Vagina (tissue), 2 donors: ENCODE measurements at regions not wholly inside any gene's neighbourhood (a gene's known extent, or its start where the extent isn't known, plus 50 kb on each side); places are given as distances from the start of the nearest gene placed in this dataset.
A peak's percentile ranks its signal among the peaks of the same experiment; 100 is the strongest.

ENCODE experiments used
- DNase-seq, 2 donors: peaks; one replicate each; pipeline ENCODE4 v3.0.0-alpha.2; 2017; ENCODE audit errors: extremely low spot score in 2 of 2
- H3K27ac ChIP-seq: fragments of 200-600 bp; sonication (generic); one replicate; pipeline ENCODE4 v1.5.1; 2019
- H3K27me3 ChIP-seq: fragments of 200-600 bp; sonication (generic); one replicate; pipeline ENCODE4 v1.5.1; 2019
- H3K36me3 ChIP-seq, 2 donors: fragments of 200-600 bp; sonication (generic); one replicate each; pipeline ENCODE4 v1.5.1; 2017 to 2019
- H3K4me1 ChIP-seq: fragments of 200-600 bp; sonication (generic); one replicate; pipeline ENCODE4 v1.5.1; 2019
- H3K4me3 ChIP-seq, 2 donors: fragments of 200-600 bp; sonication (generic); 1 replicate in 1 of 2; 2 replicates in 1 of 2; pipeline ENCODE4 v1.5.1; 2016 to 2019
- H3K9me3 ChIP-seq: fragments of 200-600 bp; sonication (generic); one replicate; pipeline ENCODE4 v1.5.1; 2019
- CTCF ChIP-seq, 3 experiments: fragments of 450-650 bp in 2 of 3; fragments of 200-600 bp in 1 of 3; sonication (generic) in 1 of 3; IDR thresholded peaks; one replicate each; pipeline ENCODE4 v1.5.1; 2017 to 2019; ENCODE audit warnings: antibody characterized with exemption in 3 of 3, mild to moderate bottlenecking in 2 of 3, moderate library complexity in 2 of 3
- POLR2A ChIP-seq, 2 donors: fragments of 450-650 bp; IDR thresholded peaks; one replicate each; pipeline ENCODE4 v1.6.1; 2017; ENCODE audit warnings: antibody characterized with exemption in 2 of 2, mild to moderate bottlenecking in 2 of 2, moderate library complexity in 2 of 2
- POLR2AphosphoS5 ChIP-seq, 2 donors: sonication (generic); formaldehyde crosslinking; IDR thresholded peaks; one replicate each; pipeline ENCODE4 v1.9.0; 2017; ENCODE audit warnings: antibody characterized with exemption in 2 of 2, mild to moderate bottlenecking in 2 of 2, low read depth in 1 of 2; ENCODE audit not compliant: insufficient read depth in 1 of 2
- intact Hi-C: fragments of 100-400 bp; cut with DNase I; formaldehyde crosslinking; loops from one replicate; pipeline ENCODE4 v1.15.1; 2023

GRCh38 chr6:170011204-170012036 lies 260.0 kb downstream of the ERMARD start:
- no peak overlapping the region for H3K27ac ChIP-seq
- H3K36me3 ChIP-seq = no peaks in the 10 kb centered on the region
- no peak for TF ChIP-seq CTCF (IDR thresholded peaks at IDR 0.05)
- TF ChIP-seq POLR2AphosphoS5 (IDR thresholded peaks at IDR 0.05; ENCODE audit: insufficient read depth in 1 of 2, low read depth in 1 of 2) = peak; percentile 17 to 79
- intact Hi-C loops = no loop called here
- no peaks in the 10 kb centered on the region for H3K4me1 ChIP-seq
- no peaks in the 10 kb centered on the region for H3K27me3 ChIP-seq
- H3K4me3 ChIP-seq = no peak overlapping the region
- H3K9me3 ChIP-seq = no peaks in the 10 kb centered on the region
- peak; percentile 86 to 91 for DNase-seq

- no peak overlapping the region for H3K27ac ChIP-seq
- peak; percentile 84 to 87 for DNase-seq
- intact Hi-C loops = no loop called here
- H3K27me3 ChIP-seq = no peaks in the 10 kb centered on the region
- no peak for TF ChIP-seq POLR2AphosphoS5 (IDR thresholded peaks at IDR 0.05; ENCODE audit: insufficient read depth in 1 of 2, low read depth in 1 of 2)
- TF ChIP-seq CTCF (IDR thresholded peaks at IDR 0.05) = no peak
- TF ChIP-seq POLR2A (IDR thresholded peaks at IDR 0.05) = no peak
- no peaks in the 10 kb centered on the region for H3K36me3 ChIP-seq
- no peak overlapping the region for H3K4me3 ChIP-seq
- no peaks in the 10 kb centered on the region for H3K9me3 ChIP-seq
- H3K4me1 ChIP-seq = no peaks in the 10 kb centered on the region
These were observed 259.3 kb downstream of the ERMARD start for GRCh38 chr6:170010665-170011203.

- intact Hi-C loops = no loop called here
- DNase-seq = peak in 1 of 2 donors; percentile 54
These were observed 256.9 kb downstream of the ERMARD start for GRCh38 chr6:170008294-170008785.

GRCh38 chr6:170007468-170008293 lies 256.3 kb downstream of the ERMARD start:
- Histone ChIP-seq H3K4me1 (no peaks in the 10 kb centered on the region), H3K9me3 (no peaks in the 10 kb centered on the region), H3K27ac (no peak overlapping the region), H3K36me3 (no peaks in the 10 kb centered on the region), H3K27me3 (no peaks in the 10 kb centered on the region), H3K4me3 (no peak overlapping the region)
- peak in 1 of 2 donors; percentile 72 for DNase-seq
- no peak for TF ChIP-seq POLR2AphosphoS5 (IDR thresholded peaks at IDR 0.05; ENCODE audit: insufficient read depth in 1 of 2, low read depth in 1 of 2)
- no peak for TF ChIP-seq POLR2A (IDR thresholded peaks at IDR 0.05)
- no peak for TF ChIP-seq CTCF (IDR thresholded peaks at IDR 0.05)
- intact Hi-C loops = no loop called here

More at GRCh38 chr6:170008294-170008785, 256.9 kb downstream of the ERMARD start:
- Histone ChIP-seq H3K4me1 (no peaks in the 10 kb centered on the region), H3K9me3 (no peaks in the 10 kb centered on the region), H3K27ac (no peak overlapping the region), H3K36me3 (no peaks in the 10 kb centered on the region), H3K27me3 (no peaks in the 10 kb centered on the region), H3K4me3 (no peak overlapping the region)
- TF ChIP-seq POLR2AphosphoS5 (IDR thresholded peaks at IDR 0.05; ENCODE audit: insufficient read depth in 1 of 2, low read depth in 1 of 2) = no peak
- no peak for TF ChIP-seq CTCF (IDR thresholded peaks at IDR 0.05)
- TF ChIP-seq POLR2A (IDR thresholded peaks at IDR 0.05) = no peak
